HepG2 (cell line): ENCODE measurements at regions not wholly inside any gene's neighbourhood (a gene's known extent, or its start where the extent isn't known, plus 50 kb on each side); places are given as distances from the start of the nearest gene placed in this dataset.

ENCODE experiments used
- MTF1 ChIP-seq: sonication (generic); formaldehyde crosslinking; IDR thresholded peaks from 2 replicates; pipeline ENCODE4 v1.5.0; 2020; ENCODE audit warnings: missing genetic modification reagents
- MXI1 ChIP-seq: IDR thresholded peaks from 3 replicates; pipeline ENCODE4 v1.6.1; 2012; ENCODE audit warnings: low read depth, low read length, inconsistent platforms, borderline replicate concordance
- ZNF713 ChIP-seq: sonication (generic); formaldehyde crosslinking; IDR thresholded peaks from 2 replicates; pipeline ENCODE4 v1.4.0; 2020; ENCODE audit warnings: mild to moderate bottlenecking, missing genetic modification reagents
- TF ChIP-seq, protein P1 (sequence below): sonication (generic); formaldehyde crosslinking; IDR thresholded peaks from 2 replicates; pipeline ENCODE4 v1.9.0; 2021; ENCODE audit warnings: missing genetic modification reagents, borderline replicate concordance

DNA sequence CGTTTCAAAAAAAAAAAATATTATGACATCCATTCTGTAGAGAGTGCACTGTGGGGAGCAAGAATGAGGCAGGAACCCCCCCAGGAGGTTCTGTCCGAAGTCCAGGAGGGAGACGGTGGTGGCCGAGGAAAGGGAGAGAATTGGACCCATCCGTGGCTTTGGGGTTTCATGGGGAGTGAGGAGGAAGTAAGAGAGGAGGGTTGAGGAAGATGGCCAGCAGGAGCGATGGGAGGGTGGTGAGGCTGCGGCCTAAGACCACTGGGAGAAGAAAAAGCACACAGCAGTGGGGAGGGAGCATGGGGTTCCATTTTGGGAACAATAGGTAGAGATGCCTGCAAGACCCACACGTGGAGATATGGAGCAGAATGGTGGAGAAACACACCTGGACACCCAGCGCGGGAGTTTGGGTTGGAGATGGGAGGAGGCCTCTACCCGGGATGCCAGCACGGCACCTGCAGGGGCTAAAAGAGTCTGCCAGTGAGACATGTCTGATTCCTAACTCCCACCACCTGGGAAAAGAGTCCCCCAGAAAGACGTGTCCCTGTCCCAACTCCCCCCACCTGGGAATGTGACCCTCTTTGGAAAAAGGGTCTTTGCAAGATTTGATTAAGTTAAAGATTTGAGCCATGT lies 72.5 kb upstream of the SHANK2 start:
- no peak for TF ChIP-seq ZNF713
- TF ChIP-seq MXI1 = no peak
- no peak for TF ChIP-seq MTF1 (CRISPR knock-in tag)
- TF ChIP-seq, protein P1, sequence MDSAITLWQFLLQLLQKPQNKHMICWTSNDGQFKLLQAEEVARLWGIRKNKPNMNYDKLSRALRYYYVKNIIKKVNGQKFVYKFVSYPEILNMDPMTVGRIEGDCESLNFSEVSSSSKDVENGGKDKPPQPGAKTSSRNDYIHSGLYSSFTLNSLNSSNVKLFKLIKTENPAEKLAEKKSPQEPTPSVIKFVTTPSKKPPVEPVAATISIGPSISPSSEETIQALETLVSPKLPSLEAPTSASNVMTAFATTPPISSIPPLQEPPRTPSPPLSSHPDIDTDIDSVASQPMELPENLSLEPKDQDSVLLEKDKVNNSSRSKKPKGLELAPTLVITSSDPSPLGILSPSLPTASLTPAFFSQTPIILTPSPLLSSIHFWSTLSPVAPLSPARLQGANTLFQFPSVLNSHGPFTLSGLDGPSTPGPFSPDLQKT (CRISPR knock-in tag) = no peak
